ENCODE measurements at regions not wholly inside any gene's neighbourhood (a gene's known extent, or its start where the extent isn't known, plus 50 kb on each side); places are given as distances from the start of the nearest gene placed in this dataset.

DNA sequence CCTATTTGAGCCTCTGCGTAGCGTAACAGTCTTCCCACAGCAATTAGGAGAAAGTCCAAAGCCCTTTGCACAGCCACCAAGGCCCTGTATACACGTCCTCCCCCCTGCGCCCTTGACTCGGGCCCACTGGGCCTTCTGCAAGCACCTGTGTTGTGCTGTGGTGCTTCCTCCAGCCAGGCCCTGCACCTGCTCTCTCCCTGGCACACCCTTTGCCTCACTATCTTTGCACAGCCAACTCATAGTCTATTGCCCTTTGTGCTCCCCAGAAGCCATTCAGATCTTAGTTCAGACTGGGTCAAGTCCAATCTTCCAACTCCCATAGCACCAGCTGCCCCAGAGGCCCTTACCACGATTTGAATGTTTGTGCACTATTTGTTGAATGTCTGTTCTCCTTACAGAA lies 271.6 kb upstream of the MGAT5 start:
- TF ChIP-seq, protein P1, sequence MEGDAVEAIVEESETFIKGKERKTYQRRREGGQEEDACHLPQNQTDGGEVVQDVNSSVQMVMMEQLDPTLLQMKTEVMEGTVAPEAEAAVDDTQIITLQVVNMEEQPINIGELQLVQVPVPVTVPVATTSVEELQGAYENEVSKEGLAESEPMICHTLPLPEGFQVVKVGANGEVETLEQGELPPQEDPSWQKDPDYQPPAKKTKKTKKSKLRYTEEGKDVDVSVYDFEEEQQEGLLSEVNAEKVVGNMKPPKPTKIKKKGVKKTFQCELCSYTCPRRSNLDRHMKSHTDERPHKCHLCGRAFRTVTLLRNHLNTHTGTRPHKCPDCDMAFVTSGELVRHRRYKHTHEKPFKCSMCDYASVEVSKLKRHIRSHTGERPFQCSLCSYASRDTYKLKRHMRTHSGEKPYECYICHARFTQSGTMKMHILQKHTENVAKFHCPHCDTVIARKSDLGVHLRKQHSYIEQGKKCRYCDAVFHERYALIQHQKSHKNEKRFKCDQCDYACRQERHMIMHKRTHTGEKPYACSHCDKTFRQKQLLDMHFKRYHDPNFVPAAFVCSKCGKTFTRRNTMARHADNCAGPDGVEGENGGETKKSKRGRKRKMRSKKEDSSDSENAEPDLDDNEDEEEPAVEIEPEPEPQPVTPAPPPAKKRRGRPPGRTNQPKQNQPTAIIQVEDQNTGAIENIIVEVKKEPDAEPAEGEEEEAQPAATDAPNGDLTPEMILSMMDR (IDR thresholded peaks at IDR 0.05) = no peak

DNA sequence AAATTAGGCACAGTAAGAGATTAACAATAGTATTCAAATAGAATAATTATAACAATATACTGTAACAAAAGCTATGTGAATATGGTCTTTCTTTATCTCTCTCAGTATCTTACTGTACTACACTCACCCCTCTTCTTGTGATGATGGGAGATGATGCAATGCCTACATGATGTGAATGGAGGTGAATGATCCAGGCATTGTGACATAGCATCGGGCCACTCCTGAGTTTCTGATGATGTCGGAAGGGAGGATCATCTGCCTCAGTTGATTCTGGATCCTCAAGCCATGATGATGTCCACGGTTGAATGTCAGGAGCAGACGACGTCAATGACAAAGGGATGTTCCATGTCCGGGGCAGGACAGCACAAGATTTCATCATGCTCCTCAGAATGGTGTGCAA lies 268.3 kb upstream of the MGAT5 start:
- TF ChIP-seq, protein P1 (IDR thresholded peaks at IDR 0.05) = no peak

DNA sequence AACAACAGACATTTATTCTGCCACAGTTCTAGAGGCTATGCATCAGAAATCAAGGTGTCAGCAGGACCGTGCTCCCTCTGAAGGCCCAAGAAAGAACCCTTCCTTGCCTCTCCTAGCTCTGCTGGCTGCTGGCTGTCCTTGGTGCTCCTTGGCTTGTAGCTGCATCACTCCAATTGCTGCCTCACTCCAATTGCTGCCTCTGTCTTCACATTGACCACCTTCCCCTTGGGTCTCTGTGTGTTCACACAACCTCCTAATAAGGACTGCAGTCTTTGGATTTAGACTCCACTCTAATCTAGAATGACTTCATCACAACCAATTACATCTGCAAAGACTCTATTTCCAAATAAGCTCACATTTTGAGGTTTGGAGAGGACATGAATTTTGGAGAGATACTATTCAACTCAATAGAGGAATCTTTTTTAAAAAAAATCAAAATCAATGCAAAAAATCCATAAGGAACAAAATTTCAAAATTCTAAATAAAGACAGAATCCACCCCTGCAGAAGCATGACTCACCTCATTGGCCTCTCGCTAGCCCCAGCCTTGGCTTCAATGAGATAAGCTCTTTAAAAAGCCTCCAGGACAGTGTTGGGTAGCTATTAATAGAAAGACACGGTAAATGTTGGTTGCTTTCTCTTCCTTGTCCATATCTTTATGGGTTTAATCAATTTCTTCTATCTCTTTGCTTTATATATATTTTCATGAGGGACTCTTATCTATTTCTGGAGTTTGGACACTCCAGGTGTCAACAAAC lies 267.6 kb upstream of the MGAT5 start:
- TF ChIP-seq, protein P1 (IDR thresholded peaks at IDR 0.05) = no peak

DNA sequence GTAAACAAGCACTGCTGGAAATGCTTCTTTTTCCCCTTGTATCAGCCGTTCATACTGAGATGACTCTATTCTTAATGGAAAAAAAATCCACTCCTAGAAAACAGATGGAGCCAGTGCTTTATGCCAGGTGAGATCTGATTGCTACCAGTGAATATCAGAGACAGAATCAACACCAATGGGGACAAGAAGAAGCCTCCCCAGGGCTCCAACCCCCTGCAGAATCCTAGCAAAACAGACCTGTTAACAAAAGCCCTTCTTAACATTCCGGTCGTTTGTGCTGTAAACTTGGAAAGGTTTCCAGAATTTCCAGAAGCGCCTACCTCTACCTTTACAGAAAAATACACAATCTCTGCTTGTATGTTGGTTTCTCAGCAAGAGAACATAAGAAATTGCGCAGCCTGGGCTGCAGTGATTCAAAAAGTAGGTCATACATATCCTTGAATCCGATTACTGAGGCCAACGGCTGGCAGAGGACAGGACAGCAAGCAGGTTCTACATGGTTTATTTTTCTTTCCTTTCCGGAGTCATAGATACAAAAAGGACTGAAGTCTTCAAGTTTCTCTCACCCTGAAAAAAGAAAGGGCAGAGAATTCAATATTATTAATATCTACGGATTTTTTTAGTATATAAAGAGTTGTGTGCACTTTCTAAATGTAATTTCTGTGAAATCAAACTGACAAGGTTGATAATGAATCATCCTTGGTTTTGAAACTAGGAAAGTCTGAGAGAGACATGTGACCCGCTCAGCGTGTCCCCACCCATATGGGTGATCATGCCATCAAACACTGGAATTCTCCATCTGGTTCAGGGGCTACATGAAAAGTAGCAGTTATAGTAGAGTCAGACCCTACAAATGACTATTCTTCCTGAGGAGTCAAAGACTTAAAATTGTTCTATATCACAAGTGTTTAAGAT lies 266.7 kb upstream of the MGAT5 start:
- TF ChIP-seq, protein P1 (IDR thresholded peaks at IDR 0.05) = no peak

DNA sequence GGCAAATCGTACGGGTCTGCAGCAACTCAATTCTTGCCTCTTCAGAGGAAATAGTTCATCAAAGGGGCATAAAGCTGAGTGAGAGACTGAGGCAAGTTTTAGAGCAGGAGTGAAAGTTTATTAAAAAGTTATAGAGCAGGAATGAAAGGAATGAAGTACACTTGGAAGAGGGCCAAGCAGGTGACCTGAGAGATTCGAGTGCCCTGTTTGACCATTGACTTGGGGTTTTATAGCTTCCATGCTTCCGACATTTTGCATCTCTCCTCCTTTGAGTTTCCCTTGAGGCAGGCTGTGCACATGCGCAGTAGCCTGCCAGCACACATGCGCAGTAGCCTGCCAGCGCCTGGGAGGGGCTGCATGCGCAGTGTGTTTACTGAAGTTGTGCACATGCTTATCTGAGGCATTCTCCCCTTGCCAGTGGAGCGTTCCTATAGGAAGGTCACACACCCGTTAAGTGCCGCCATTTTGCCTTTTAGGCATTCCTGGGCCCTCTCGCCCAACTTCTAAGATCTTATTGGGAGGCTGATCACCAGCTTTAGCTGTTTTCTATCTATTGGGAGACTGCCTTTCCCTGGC lies 265.5 kb upstream of the MGAT5 start:
- TF ChIP-seq, protein P1 (IDR thresholded peaks at IDR 0.05) = no peak

DNA sequence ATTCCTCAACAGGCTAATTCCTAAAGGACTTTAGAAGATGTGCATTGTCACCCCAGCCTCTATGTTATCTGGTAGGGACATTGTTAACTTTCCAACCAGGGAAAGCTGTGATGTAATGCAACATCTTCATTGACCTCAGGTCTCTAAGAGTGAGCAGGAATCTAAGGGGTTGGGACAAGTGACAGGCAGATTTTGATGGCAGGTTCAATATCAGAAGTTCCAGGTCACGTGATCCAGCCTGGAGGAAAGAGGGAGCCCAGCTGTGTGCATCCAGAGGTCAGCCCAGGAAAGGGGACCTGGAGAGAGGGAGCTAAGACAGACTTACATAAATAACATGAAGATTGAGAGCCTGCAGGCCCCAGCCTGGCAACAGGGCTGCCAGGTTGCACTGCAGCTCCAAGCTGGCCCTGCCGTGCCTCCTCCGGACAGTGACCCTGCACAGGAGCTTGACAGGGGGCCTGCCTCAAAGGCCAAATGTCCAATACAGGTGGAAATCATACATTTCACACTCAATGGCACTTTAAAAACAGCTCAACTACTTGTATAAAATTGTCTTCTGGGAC lies 262.2 kb upstream of the MGAT5 start:
- TF ChIP-seq, protein P1 (IDR thresholded peaks at IDR 0.05) = no peak

DNA sequence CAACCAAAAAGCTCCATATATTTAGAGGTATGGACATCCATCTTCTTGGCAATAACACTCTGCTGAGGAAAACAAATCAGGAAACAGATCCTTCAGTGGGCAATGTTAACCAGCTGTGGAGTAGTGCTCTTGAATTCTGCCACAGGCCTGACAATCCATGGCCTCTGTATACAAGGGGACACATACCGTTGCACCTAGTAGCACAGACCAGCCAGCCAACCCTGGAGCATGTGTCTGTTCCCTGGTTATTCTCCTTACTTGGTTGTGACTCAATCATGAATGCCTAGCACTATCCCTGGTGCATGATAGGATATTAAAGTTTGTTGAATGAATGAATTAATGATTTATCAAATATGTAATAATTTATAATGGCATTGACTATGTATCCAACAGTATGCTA lies 261.4 kb upstream of the MGAT5 start:
- TF ChIP-seq, protein P1 (IDR thresholded peaks at IDR 0.05) = no peak
